ENCODE measurements at regions not wholly inside any gene's neighbourhood (a gene's known extent, or its start where the extent isn't known, plus 50 kb on each side); places are given as distances from the start of the nearest gene placed in this dataset.

DNA sequence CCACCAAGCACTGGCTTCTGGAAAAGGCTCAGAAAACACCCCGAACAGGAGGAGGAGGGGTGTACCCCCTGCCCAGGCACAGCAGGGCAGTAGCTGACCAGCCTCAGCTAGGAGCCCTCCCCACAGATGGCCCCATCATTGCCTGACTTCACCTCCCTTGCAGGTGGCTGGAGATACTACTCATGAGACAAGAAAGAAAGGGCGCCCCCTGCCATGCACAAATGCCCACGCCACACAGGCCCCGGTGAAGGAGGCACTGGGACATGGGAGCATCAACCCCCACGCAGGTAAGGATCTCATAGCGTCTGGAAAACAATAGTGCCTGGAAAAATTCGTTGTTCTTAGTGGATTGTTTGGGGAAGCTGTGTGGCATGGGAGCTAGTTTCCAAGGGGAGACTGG lies 240.6 kb downstream of the TFCP2L1 start:
- ChIA-PET POLR2A (no interaction called here), CTCF (no interaction called here)
- DNase-seq (ENCODE audit: extremely low spot score), result no peak
- TF ChIP-seq, protein P1, sequence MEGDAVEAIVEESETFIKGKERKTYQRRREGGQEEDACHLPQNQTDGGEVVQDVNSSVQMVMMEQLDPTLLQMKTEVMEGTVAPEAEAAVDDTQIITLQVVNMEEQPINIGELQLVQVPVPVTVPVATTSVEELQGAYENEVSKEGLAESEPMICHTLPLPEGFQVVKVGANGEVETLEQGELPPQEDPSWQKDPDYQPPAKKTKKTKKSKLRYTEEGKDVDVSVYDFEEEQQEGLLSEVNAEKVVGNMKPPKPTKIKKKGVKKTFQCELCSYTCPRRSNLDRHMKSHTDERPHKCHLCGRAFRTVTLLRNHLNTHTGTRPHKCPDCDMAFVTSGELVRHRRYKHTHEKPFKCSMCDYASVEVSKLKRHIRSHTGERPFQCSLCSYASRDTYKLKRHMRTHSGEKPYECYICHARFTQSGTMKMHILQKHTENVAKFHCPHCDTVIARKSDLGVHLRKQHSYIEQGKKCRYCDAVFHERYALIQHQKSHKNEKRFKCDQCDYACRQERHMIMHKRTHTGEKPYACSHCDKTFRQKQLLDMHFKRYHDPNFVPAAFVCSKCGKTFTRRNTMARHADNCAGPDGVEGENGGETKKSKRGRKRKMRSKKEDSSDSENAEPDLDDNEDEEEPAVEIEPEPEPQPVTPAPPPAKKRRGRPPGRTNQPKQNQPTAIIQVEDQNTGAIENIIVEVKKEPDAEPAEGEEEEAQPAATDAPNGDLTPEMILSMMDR (IDR thresholded peaks at IDR 0.05; ENCODE audit: control extremely low read depth, extremely low read depth, low read depth, missing control alignments), result no peak

DNA sequence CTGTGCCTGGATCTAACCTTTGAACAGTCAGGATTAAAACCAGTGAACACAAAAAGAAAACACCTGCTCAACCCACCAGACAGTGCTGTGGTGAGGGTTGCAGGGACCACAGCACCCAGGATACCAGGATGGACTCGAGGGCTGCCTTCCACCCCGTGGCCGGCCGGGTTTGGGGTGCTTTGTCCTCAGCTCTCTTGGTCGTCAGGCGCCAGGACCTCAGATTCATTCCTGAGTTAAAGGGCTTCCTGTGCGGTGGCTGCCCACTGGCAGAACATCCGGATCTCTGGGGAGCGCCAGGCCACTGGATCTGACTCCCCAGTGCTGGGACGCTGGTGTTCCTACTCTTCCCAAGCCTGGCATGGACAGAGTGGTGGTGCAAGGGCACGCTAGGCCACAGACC lies 239.8 kb downstream of the TFCP2L1 start:
- DNase-seq (ENCODE audit: extremely low spot score), result no peak
- TF ChIP-seq, protein P1 (IDR thresholded peaks at IDR 0.05; ENCODE audit: control extremely low read depth, extremely low read depth, low read depth, missing control alignments), result no peak
- CTCF ChIA-PET, result no interaction called here
- POLR2A ChIA-PET, result no interaction called here

DNA sequence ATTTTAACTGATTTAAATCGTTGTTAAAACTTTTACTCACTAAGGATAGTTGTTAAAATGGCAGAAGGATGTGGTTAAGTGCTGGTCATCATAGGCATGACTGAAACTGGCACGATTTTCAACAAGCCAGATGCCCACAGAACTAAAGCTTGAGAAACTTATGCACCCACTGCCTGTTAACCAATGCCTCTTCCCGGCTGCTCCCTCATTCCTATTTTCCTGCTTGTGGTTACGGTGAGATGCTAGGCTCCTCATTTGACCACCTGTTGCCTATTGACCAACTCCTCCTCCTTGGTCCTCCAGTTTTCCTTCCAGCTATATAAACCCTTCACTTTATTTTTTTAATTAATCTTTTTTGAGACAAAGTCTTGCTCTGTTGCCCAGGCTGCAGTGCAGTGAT lies 238.7 kb downstream of the TFCP2L1 start:
- CTCF ChIA-PET, result interaction anchor here (1.8 kb wide), 1 partner anchor 31 kb away, joined by 4 read pairs; no protein-coding TSS in a partner anchor

DNA sequence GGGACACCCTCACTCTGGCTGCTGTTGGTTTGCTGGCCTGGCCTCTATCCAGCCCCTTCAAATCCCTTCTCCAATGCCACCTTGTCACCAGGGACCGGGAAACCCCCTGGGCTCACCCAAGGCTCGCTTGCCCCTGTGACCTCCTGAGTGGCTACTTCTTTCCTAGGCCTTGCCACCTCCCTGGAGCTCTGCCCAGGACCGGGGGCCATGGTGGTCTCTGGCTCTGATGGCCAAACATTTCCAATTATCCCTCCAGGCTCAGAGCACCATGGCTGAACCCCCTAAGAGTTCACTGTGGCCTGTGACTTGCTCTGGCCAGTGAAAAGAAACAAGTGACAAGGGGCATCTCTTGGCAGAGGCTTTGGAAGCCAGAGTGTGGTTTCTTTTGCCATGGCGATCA lies 237.6 kb downstream of the TFCP2L1 start:
- CTCF ChIA-PET, result interaction anchor here (1.8 kb wide), 1 partner anchor 30 kb away, joined by 4 read pairs; no protein-coding TSS in a partner anchor
- no peak for DNase-seq (ENCODE audit: extremely low spot score)
- POLR2A ChIA-PET, result no interaction called here
- TF ChIP-seq, protein P1 (IDR thresholded peaks at IDR 0.05; ENCODE audit: control extremely low read depth, extremely low read depth, low read depth, missing control alignments), result no peak

More for the DNA sequence above, 238.7 kb downstream of the TFCP2L1 start:
- no peak for DNase-seq (ENCODE audit: extremely low spot score)
- TF ChIP-seq, protein P1 (IDR thresholded peaks at IDR 0.05; ENCODE audit: control extremely low read depth, extremely low read depth, low read depth, missing control alignments), result no peak
- POLR2A ChIA-PET, result no interaction called here

DNA sequence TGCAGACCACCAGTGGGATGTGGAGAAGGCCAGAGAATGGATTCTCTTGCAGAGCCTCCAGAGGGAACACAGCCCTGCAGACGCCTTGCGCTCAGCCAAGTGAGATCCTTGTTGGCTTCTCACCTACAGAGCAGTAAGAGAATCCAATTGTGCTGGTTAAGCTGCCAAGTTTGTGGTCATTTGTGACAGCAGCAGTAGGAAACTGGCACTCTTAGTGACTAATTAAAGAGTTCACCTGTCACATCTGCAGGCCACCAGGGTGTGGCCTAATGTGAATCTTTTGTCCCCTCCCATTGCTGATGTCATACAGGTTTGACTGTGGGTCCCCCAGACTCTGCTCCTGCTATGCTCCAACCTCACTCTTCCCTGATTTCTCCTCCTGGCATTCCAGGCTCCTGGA lies 235.9 kb downstream of the TFCP2L1 start:
- TF ChIP-seq, protein P1 (IDR thresholded peaks at IDR 0.05; ENCODE audit: control extremely low read depth, extremely low read depth, low read depth, missing control alignments), result no peak
- POLR2A ChIA-PET, result no interaction called here
- CTCF ChIA-PET, result no interaction called here
- no peak for DNase-seq (ENCODE audit: extremely low spot score)

DNA sequence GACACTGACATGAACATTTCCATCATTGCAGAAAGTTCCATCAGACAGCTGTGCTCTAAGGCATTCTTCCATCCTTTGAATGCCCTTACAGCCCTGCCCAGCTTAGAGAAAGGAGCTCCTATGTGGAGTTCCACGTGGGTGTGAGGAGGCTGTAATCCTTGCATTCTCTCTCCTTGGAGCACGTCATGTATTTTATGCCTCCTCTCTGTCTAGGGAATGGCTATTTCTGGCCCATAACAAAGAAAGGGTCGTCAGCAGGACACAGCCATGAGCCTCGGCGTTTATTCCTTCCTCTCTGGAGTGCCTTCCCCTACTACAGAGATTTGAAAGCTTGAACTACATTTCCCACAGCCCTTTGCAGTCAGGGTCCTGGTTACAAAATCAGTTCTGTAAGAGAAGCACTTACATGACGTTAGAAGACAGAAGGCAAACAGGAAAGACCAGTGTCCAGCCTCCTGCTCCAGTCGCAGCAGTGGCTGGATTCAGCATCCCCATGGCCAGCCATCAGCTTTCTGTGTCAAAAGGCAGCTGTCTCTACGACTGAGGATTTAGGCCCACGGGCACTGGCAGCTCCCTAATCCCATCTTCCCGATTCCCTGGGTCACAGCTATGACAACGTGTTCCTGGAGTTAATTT lies 234.9 kb downstream of the TFCP2L1 start:
- POLR2A ChIA-PET, result no interaction called here
- TF ChIP-seq, protein P1 (IDR thresholded peaks at IDR 0.05; ENCODE audit: control extremely low read depth, extremely low read depth, low read depth, missing control alignments), result no peak
- no peak for DNase-seq (ENCODE audit: extremely low spot score)
- CTCF ChIA-PET, result interaction anchor here (0.9 to 3.0 kb wide), 3 partner anchors 10 to 211 kb away, joined by 3 to 12 read pairs (median 3); no protein-coding TSS in a partner anchor
